ENCODE measurements at regions not wholly inside any gene's neighbourhood (a gene's known extent, or its start where the extent isn't known, plus 50 kb on each side); places are given as distances from the start of the nearest gene placed in this dataset.

DNA sequence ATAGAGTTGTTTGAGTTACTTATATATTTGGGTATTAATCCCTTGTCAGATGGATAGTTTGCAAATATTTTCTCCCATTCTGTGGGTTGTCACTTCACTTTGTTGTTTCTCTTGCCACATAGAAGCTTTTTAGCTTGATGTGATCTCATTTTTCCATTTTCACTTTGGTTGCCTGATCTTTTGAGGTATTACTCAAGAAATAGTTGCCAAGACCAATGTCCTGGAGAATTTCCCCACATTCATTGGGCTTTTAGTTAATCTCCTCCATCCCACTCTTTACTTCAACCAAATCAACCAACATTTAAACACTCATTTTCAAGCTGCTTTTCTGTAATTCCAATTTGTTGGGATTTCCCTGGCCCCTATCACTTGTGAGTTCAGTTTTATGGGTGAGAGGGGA is 69.0 kb downstream of the LEPR start:
- no peaks in the 10 kb centered on the region for H3K4me1 Mint-ChIP-seq
- Histone ChIP-seq H3F3A (replicated peaks; ENCODE audit: low read depth) (no peaks in the 10 kb centered on the region), H3K36me3 (ENCODE audit: insufficient read depth) (no peaks in the 10 kb centered on the region), H4K20me1 (replicated peaks; ENCODE audit: insufficient read depth) (no peaks in the 10 kb centered on the region), H3K79me2 (replicated peaks; ENCODE audit: insufficient read depth) (no peaks in the 10 kb centered on the region), H3K27me3 (ENCODE audit: insufficient read depth) (no peaks in the 10 kb centered on the region), H3K27ac (ENCODE audit: low read depth) (no peak overlapping the region), H3K4me1 (ENCODE audit: insufficient read depth) (no peaks in the 10 kb centered on the region), H3K4me2 (no peak overlapping the region), H3K4me3 (no peak overlapping the region), H3K9me2 (ENCODE audit: insufficient read depth) (no peaks in the 10 kb centered on the region), H2AFZ (no peak overlapping the region)
- H3K4me3 Mint-ChIP-seq = no peak overlapping the region
- H3K27ac Mint-ChIP-seq = no peak overlapping the region
- no peak for ATAC-seq
- H3K36me3 Mint-ChIP-seq (ENCODE audit: low read depth) = no peaks in the 10 kb centered on the region
- no peaks in the 10 kb centered on the region for H3K27me3 Mint-ChIP-seq (ENCODE audit: insufficient read depth, low read depth, poor library complexity)
- no peak for DNase-seq (ENCODE audit: low spot score)
- TF ChIP-seq EZH2 (IDR thresholded peaks at IDR 0.05; ENCODE audit: low read depth, unreplicated experiment) (no peak), NANOG (IDR thresholded peaks at IDR 0.05; ENCODE audit: borderline replicate concordance) (no peak), ZNF331 (CRISPR knock-in tag; IDR thresholded peaks at IDR 0.05; ENCODE audit: low read depth) (no peak), CREB1 (CRISPR knock-in tag; IDR thresholded peaks at IDR 0.05; ENCODE audit: low read depth) (no peak), ZNF114 (CRISPR knock-in tag; IDR thresholded peaks at IDR 0.05) (no peak), POLR2AphosphoS5 (IDR thresholded peaks at IDR 0.05; ENCODE audit: low read depth) (no peak), JUNB (IDR thresholded peaks at IDR 0.05; ENCODE audit: unreplicated experiment) (no peak), EZH2phosphoT487 (IDR thresholded peaks at IDR 0.05; ENCODE audit: unreplicated experiment) (no peak), STAT1 (IDR thresholded peaks at IDR 0.05; ENCODE audit: unreplicated experiment) (no peak)
- TF ChIP-seq, protein P1, sequence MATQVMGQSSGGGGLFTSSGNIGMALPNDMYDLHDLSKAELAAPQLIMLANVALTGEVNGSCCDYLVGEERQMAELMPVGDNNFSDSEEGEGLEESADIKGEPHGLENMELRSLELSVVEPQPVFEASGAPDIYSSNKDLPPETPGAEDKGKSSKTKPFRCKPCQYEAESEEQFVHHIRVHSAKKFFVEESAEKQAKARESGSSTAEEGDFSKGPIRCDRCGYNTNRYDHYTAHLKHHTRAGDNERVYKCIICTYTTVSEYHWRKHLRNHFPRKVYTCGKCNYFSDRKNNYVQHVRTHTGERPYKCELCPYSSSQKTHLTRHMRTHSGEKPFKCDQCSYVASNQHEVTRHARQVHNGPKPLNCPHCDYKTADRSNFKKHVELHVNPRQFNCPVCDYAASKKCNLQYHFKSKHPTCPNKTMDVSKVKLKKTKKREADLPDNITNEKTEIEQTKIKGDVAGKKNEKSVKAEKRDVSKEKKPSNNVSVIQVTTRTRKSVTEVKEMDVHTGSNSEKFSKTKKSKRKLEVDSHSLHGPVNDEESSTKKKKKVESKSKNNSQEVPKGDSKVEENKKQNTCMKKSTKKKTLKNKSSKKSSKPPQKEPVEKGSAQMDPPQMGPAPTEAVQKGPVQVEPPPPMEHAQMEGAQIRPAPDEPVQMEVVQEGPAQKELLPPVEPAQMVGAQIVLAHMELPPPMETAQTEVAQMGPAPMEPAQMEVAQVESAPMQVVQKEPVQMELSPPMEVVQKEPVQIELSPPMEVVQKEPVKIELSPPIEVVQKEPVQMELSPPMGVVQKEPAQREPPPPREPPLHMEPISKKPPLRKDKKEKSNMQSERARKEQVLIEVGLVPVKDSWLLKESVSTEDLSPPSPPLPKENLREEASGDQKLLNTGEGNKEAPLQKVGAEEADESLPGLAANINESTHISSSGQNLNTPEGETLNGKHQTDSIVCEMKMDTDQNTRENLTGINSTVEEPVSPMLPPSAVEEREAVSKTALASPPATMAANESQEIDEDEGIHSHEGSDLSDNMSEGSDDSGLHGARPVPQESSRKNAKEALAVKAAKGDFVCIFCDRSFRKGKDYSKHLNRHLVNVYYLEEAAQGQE (IDR thresholded peaks at IDR 0.05; ENCODE audit: unreplicated experiment) = no peak
- TF ChIP-seq, protein P2, sequence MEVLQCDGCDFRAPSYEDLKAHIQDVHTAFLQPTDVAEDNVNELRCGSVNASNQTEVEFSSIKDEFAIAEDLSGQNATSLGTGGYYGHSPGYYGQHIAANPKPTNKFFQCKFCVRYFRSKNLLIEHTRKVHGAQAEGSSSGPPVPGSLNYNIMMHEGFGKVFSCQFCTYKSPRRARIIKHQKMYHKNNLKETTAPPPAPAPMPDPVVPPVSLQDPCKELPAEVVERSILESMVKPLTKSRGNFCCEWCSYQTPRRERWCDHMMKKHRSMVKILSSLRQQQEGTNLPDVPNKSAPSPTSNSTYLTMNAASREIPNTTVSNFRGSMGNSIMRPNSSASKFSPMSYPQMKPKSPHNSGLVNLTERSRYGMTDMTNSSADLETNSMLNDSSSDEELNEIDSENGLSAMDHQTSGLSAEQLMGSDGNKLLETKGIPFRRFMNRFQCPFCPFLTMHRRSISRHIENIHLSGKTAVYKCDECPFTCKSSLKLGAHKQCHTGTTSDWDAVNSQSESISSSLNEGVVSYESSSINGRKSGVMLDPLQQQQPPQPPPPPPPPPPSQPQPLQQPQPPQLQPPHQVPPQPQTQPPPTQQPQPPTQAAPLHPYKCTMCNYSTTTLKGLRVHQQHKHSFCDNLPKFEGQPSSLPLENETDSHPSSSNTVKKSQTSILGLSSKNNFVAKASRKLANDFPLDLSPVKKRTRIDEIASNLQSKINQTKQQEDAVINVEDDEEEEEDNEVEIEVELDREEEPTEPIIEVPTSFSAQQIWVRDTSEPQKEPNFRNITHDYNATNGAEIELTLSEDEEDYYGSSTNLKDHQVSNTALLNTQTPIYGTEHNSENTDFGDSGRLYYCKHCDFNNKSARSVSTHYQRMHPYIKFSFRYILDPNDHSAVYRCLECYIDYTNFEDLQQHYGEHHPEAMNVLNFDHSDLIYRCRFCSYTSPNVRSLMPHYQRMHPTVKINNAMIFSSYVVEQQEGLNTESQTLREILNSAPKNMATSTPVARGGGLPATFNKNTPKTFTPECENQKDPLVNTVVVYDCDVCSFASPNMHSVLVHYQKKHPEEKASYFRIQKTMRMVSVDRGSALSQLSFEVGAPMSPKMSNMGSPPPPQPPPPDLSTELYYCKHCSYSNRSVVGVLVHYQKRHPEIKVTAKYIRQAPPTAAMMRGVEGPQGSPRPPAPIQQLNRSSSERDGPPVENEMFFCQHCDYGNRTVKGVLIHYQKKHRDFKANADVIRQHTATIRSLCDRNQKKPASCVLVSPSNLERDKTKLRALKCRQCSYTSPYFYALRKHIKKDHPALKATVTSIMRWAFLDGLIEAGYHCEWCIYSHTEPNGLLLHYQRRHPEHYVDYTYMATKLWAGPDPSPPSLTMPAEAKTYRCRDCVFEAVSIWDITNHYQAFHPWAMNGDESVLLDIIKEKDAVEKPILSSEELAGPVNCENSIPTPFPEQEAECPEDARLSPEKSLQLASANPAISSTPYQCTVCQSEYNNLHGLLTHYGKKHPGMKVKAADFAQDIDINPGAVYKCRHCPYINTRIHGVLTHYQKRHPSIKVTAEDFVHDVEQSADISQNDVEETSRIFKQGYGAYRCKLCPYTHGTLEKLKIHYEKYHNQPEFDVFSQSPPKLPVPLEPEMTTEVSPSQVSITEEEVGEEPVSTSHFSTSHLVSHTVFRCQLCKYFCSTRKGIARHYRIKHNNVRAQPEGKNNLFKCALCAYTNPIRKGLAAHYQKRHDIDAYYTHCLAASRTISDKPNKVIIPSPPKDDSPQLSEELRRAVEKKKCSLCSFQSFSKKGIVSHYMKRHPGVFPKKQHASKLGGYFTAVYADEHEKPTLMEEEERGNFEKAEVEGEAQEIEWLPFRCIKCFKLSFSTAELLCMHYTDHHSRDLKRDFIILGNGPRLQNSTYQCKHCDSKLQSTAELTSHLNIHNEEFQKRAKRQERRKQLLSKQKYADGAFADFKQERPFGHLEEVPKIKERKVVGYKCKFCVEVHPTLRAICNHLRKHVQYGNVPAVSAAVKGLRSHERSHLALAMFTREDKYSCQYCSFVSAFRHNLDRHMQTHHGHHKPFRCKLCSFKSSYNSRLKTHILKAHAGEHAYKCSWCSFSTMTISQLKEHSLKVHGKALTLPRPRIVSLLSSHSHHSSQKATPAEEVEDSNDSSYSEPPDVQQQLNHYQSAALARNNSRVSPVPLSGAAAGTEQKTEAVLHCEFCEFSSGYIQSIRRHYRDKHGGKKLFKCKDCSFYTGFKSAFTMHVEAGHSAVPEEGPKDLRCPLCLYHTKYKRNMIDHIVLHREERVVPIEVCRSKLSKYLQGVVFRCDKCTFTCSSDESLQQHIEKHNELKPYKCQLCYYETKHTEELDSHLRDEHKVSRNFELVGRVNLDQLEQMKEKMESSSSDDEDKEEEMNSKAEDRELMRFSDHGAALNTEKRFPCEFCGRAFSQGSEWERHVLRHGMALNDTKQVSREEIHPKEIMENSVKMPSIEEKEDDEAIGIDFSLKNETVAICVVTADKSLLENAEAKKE (CRISPR knock-in tag; IDR thresholded peaks at IDR 0.05) = no peak
- TF ChIP-seq, protein P3, sequence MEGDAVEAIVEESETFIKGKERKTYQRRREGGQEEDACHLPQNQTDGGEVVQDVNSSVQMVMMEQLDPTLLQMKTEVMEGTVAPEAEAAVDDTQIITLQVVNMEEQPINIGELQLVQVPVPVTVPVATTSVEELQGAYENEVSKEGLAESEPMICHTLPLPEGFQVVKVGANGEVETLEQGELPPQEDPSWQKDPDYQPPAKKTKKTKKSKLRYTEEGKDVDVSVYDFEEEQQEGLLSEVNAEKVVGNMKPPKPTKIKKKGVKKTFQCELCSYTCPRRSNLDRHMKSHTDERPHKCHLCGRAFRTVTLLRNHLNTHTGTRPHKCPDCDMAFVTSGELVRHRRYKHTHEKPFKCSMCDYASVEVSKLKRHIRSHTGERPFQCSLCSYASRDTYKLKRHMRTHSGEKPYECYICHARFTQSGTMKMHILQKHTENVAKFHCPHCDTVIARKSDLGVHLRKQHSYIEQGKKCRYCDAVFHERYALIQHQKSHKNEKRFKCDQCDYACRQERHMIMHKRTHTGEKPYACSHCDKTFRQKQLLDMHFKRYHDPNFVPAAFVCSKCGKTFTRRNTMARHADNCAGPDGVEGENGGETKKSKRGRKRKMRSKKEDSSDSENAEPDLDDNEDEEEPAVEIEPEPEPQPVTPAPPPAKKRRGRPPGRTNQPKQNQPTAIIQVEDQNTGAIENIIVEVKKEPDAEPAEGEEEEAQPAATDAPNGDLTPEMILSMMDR (conservative IDR thresholded peaks at IDR 0.05; ENCODE audit: low read depth in 2 of 2) = no peak
- TF ChIP-seq, protein P4, sequence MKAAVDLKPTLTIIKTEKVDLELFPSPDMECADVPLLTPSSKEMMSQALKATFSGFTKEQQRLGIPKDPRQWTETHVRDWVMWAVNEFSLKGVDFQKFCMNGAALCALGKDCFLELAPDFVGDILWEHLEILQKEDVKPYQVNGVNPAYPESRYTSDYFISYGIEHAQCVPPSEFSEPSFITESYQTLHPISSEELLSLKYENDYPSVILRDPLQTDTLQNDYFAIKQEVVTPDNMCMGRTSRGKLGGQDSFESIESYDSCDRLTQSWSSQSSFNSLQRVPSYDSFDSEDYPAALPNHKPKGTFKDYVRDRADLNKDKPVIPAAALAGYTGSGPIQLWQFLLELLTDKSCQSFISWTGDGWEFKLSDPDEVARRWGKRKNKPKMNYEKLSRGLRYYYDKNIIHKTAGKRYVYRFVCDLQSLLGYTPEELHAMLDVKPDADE (IDR thresholded peaks at IDR 0.05) = no peak
- H3K9me3 Mint-ChIP-seq = no peaks in the 10 kb centered on the region
